ENCODE measurements at regions not wholly inside any gene's neighbourhood (a gene's known extent, or its start where the extent isn't known, plus 50 kb on each side); places are given as distances from the start of the nearest gene placed in this dataset.

- no peak for TF ChIP-seq REST (IDR thresholded peaks at IDR 0.05; ENCODE audit: low read depth, low read length)
- TF ChIP-seq CTCF (IDR thresholded peaks at IDR 0.05), result no peak
- no peak for TF ChIP-seq USF2 (IDR thresholded peaks at IDR 0.05; ENCODE audit: borderline replicate concordance, low read depth, low read length)
- no peak for TF ChIP-seq CHD2 (IDR thresholded peaks at IDR 0.05; ENCODE audit: low read length, partially characterized antibody)
- TF ChIP-seq EZH2phosphoT487 (IDR thresholded peaks at IDR 0.05; ENCODE audit: borderline replicate concordance, low read depth), result no peak
- no peak for TF ChIP-seq GATA2 (CRISPR knock-in tag; IDR thresholded peaks at IDR 0.05)
- TF ChIP-seq YY1 (IDR thresholded peaks at IDR 0.05; ENCODE audit: low read depth), result no peak
- no peak for TF ChIP-seq POLR2AphosphoS5 (IDR thresholded peaks at IDR 0.05; ENCODE audit: low read depth, low read length)
- TF ChIP-seq ZBTB33 (IDR thresholded peaks at IDR 0.05; ENCODE audit: borderline replicate concordance, low read depth), result no peak
- no peak for TF ChIP-seq MXI1 (IDR thresholded peaks at IDR 0.05; ENCODE audit: low read depth, low read length)
- TF ChIP-seq RXRA (IDR thresholded peaks at IDR 0.05; ENCODE audit: borderline replicate concordance, low read depth), result no peak
- no peak for TF ChIP-seq RFX5 (IDR thresholded peaks at IDR 0.05; ENCODE audit: low read length)
- TF ChIP-seq RAD21 (IDR thresholded peaks at IDR 0.05; ENCODE audit: low read length), result no peak
These were observed 344.2 kb upstream of the MCTP2 start for GRCh38 chr15:93887151-93887550.

Measured in SK-N-SH (cell line).